Spleen (tissue), 7 donors: ENCODE measurements at regions not wholly inside any gene's neighbourhood (a gene's known extent, or its start where the extent isn't known, plus 50 kb on each side); places are given as distances from the start of the nearest gene placed in this dataset.

Experiments used
- CTCF ChIP-seq, 11 experiments: fragments of 200-600 bp in 7 of 11; fragments of 450-650 bp in 4 of 11; sonication (generic) in 4 of 11; IDR thresholded peaks in 8 of 11; conservative IDR thresholded peaks in 3 of 11; 1 replicate in 7 of 11; 2 replicates in 4 of 11; pipeline versions ENCODE4 v1.4.0 to v1.8.0; 2016 to 2021; ENCODE audit warnings: antibody characterized with exemption in 11 of 11, inconsistent platforms in 4 of 11, mild to moderate bottlenecking in 1 of 11
- POLR2AphosphoS5 ChIP-seq, 3 donors: sonication (generic); formaldehyde crosslinking; IDR thresholded peaks; one replicate each; pipeline ENCODE4 v1.5.1; 2017; ENCODE audit warnings: antibody characterized with exemption in 3 of 3
- donor health status: DM: no; HTN: no; CAD: no; lungs with moderate emphysema.
- donor health status: DM: no; HTN: no; CAD: no.
- donor health status: DM: no; HTN: no; CAD: no.

DNA sequence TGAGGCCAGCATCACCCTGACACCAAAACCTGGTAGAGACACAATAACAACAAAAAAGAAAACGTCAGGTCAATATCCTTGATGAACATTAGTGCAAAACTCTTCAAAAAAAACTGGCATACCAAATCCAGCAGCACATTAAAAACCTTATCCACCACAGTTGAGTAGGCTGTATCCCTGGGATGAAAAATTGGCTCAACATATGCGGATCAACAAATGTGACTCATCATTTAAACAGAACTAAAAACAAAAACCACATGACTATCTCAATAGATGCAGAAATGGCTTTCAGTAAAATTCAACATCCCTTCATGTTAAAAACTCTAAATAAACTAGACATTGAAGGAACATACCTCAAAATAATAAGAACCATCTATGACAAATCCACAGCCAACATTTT lies 59.6 kb upstream of the PHIP start:
- no peak for TF ChIP-seq POLR2AphosphoS5 (IDR thresholded peaks at IDR 0.05)
- TF ChIP-seq CTCF (IDR thresholded peaks at IDR 0.05 in 8 of 11, conservative IDR thresholded peaks at IDR 0.05 in 3 of 11) = no peak
